RWPE2 (cell line): ENCODE measurements at regions not wholly inside any gene's neighbourhood (a gene's known extent, or its start where the extent isn't known, plus 50 kb on each side); places are given as distances from the start of the nearest gene placed in this dataset.

ENCODE experiments used
- ATAC-seq: fragments of 200-7000 bp; cut with Tn5 transposase; 3 replicates; pipeline ENCODE4 v1.9.1; 2021; ENCODE audit warnings: low read depth
- DNase-seq: peaks from one replicate; pipeline ENCODE4 v3.0.0-alpha.2; 2020; ENCODE audit warnings: low spot score
- H3K27ac ChIP-seq: fragments of 450-650 bp; 2 replicates; pipeline ENCODE4 v1.5.1; 2017; ENCODE audit warnings: mild to moderate bottlenecking; ENCODE audit not compliant: poor library complexity, severe bottlenecking
- H3K27me3 ChIP-seq: fragments of 250-450 bp; sonication (Bioruptor Pico); 2 replicates; pipeline ENCODE4 v1.5.1; 2021; ENCODE audit warnings: mild to moderate bottlenecking, moderate library complexity; ENCODE audit not compliant: insufficient read depth, poor library complexity, severe bottlenecking
- H3K36me3 ChIP-seq: fragments of 250-450 bp; sonication (Bioruptor Pico); 2 replicates; pipeline ENCODE4 v1.5.1; 2020; ENCODE audit warnings: low read depth, mild to moderate bottlenecking, moderate library complexity
- H3K4me1 ChIP-seq: fragments of 250-450 bp; sonication (Bioruptor Pico); 2 replicates; pipeline ENCODE4 v1.5.1; 2021; ENCODE audit warnings: mild to moderate bottlenecking, moderate library complexity; ENCODE audit not compliant: insufficient read depth, poor library complexity, severe bottlenecking
- H3K4me3 ChIP-seq: fragments of 250-450 bp; sonication (Bioruptor Pico); 2 replicates; pipeline ENCODE4 v1.5.1; 2021; ENCODE audit warnings: mild to moderate bottlenecking, moderate library complexity; ENCODE audit not compliant: severe bottlenecking
- H3K9me3 ChIP-seq: fragments of 250-450 bp; sonication (Bioruptor Pico); 2 replicates; pipeline ENCODE4 v1.5.1; 2021; ENCODE audit warnings: mild to moderate bottlenecking, moderate library complexity; ENCODE audit not compliant: severe bottlenecking
- CTCF ChIP-seq: fragments of 450-650 bp; IDR thresholded peaks from one replicate; pipeline ENCODE4 v1.5.1; 2017; ENCODE audit warnings: mild to moderate bottlenecking, moderate library complexity; ENCODE audit not compliant: poor library complexity, severe bottlenecking

- TF ChIP-seq CTCF, result no peak
- no peaks in the 10 kb centered on the region for H3K36me3 ChIP-seq
- no peak overlapping the region for H3K27ac ChIP-seq
- DNase-seq, result no peak
- H3K9me3 ChIP-seq, result no peaks in the 10 kb centered on the region
- H3K4me1 ChIP-seq, result no peaks in the 10 kb centered on the region
- H3K4me3 ChIP-seq, result no peak overlapping the region
- no peak for ATAC-seq
- H3K27me3 ChIP-seq, result no peaks in the 10 kb centered on the region
Measured at GRCh38 chr7:12456506-12456905, 52.8 kb upstream of the VWDE start.

- no peak for DNase-seq
Measured at GRCh38 chr7:12458520-12459131, 55.0 kb upstream of the VWDE start.

DNA sequence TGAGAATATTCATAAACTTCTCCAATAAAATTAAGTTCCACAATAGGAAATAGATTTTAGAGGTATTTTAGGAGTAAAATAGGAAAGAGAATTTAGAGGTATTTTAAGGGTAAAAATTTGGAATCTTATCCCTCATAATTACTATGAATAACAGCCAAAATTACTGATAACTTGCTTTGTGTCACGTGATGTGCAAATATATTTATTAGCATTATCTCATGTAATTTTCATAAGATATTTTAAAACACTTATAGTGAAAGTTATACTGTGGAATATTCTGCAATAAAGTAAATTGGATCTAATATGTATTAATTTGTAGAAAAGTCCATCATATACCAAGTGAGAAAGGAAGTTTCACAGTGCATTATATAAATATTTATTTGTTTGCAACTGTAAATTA, 64.2 kb upstream of the VWDE start:
- Histone ChIP-seq H3K27ac (no peak overlapping the region), H3K27me3 (no peaks in the 10 kb centered on the region), H3K36me3 (no peaks in the 10 kb centered on the region), H3K9me3 (no peaks in the 10 kb centered on the region), H3K4me1 (no peaks in the 10 kb centered on the region), H3K4me3 (no peak overlapping the region)
- no peak for ATAC-seq
- DNase-seq, result no peak
- TF ChIP-seq CTCF, result no peak

More at GRCh38 chr7:12458520-12459131, 55.0 kb upstream of the VWDE start:
- Histone ChIP-seq H3K4me3 (no peak overlapping the region), H3K27me3 (no peaks in the 10 kb centered on the region), H3K27ac (no peak overlapping the region), H3K9me3 (no peaks in the 10 kb centered on the region), H3K36me3 (no peaks in the 10 kb centered on the region), H3K4me1 (no peaks in the 10 kb centered on the region)
- TF ChIP-seq CTCF, result peak; percentile 88
- peak; percentile 89 for ATAC-seq

DNA sequence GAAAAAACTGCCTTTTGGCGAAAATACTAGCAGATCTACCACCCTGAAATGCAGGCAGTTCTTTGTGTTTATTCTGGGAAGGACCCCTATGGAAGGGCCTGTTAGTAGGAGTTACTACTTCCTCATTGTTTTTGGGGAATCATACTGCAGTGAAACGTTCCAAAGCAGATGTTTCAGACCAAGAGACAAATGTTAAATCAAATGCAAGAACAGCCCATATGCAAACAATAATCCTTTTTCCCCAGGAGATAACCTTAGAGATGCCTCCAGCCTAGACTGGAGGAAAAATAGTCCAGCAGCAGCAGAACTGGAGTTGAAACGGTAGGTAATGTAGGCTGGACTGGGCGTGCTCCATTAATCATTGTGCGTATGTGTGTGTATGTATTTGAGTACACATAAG, 65.9 kb upstream of the VWDE start:
- ATAC-seq (no peak), DNase-seq (no peak)
- Histone ChIP-seq H3K36me3 (no peaks in the 10 kb centered on the region), H3K9me3 (no peaks in the 10 kb centered on the region), H3K4me3 (no peak overlapping the region), H3K4me1 (no peaks in the 10 kb centered on the region), H3K27me3 (no peaks in the 10 kb centered on the region), H3K27ac (no peak overlapping the region)
- TF ChIP-seq CTCF, result no peak

DNA sequence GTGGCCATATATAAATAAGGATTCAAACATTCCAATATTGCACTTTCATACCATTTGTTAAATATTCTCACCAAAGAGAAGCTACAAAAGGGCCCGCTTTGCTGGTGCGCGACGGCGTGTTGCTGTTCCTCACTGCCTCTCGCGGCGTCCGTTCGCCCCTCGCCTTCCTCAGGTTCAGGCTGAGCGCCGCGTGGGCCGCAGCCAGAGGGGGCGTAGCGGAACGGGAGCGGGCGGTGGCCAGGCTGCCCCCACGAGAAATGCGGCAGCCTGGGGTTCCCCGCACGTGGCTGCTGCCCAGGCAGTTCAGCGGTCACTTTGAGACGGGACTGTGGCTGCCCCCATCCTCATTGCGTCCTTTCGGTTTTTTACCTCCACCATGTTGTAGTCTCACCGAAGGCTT, 67.3 kb upstream of the VWDE start:
- TF ChIP-seq CTCF, result no peak
- DNase-seq, result no peak
- Histone ChIP-seq H3K9me3 (no peaks in the 10 kb centered on the region), H3K27ac (no peak overlapping the region), H3K4me1 (peaks cover 5% of the 10 kb centered on the region), H3K27me3 (no peaks in the 10 kb centered on the region), H3K36me3 (no peaks in the 10 kb centered on the region), H3K4me3 (no peak overlapping the region)
- ATAC-seq, result no peak
